ENCODE measurements at regions not wholly inside any gene's neighbourhood (a gene's known extent, or its start where the extent isn't known, plus 50 kb on each side); places are given as distances from the start of the nearest gene placed in this dataset.

DNA sequence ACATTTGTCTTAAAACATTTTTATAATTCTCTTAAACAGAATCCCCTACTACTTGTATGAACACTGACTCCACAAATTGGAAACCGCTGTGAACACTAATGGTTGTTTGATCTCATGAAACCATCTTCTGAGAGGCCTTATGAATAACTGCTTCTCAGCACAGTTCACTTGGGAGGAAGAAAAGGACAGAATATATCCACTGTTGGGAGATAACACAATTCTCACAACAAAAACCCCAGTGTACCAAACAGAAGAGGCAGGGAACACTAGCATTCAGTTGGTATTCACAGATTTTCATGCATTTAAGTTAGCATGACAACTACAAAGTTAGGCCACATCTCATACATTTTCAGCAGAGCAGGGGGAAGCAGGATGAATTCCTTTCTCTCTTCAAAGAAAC lies 89.0 kb upstream of the SELENOP start:
- H3K9me3 ChIP-seq (ENCODE audit: insufficient read depth in 2 of 2, low read depth in 1 of 2, low read length in 1 of 2) = no peaks in the 10 kb centered on the region
- no peak overlapping the region for H2AK5ac ChIP-seq (ENCODE audit: low read depth, low read length)
- no peak overlapping the region for H4K8ac ChIP-seq (ENCODE audit: extremely low read depth, insufficient read depth, low read length)
- H4K20me1 ChIP-seq (replicated peaks in 1 of 2; ENCODE audit: control insufficient read depth in 1 of 2, insufficient read depth in 2 of 2, low read length in 2 of 2) = no peaks in the 10 kb centered on the region
- no peak overlapping the region for H3K18ac ChIP-seq (ENCODE audit: extremely low read depth, low read length)
- no peak overlapping the region for H3K9ac ChIP-seq (replicated peaks in 1 of 4; ENCODE audit: extremely low read depth in 1 of 4, low read depth in 3 of 4, low read length in 3 of 4)
- CTCF ChIA-PET (ENCODE audit: partially characterized antibody) = interaction anchor here (1.1 kb wide), 1 partner anchor 9 kb away, joined by 3 read pairs; no protein-coding TSS in a partner anchor
- H3K27me3 ChIP-seq (replicated peaks in 1 of 4; ENCODE audit: control insufficient read depth in 3 of 4, extremely low read depth in 1 of 4, insufficient read depth in 3 of 4, low read length in 3 of 4) = no peaks in the 10 kb centered on the region
- DNase-seq (ENCODE audit: low read depth in 1 of 2, low spot score in 2 of 2) (no peak), FAIRE-seq (no peak)
- no peak overlapping the region for H2BK120ac ChIP-seq (replicated peaks; ENCODE audit: low read depth, low read length)
- no peak overlapping the region for H3K4me3 ChIP-seq (ENCODE audit: extremely low read depth in 1 of 4, insufficient read depth in 2 of 4, low read depth in 3 of 4, low read length in 4 of 4)
- H3K14ac ChIP-seq (ENCODE audit: insufficient read length) = no peak overlapping the region
- H3K79me1 ChIP-seq (ENCODE audit: low read depth, low read length) = no peaks in the 10 kb centered on the region
- H3K4me2 ChIP-seq (ENCODE audit: insufficient read depth in 1 of 2, low read depth in 2 of 2, low read length in 2 of 2) = no peak overlapping the region
- H2BK15ac ChIP-seq (ENCODE audit: low read length) = no peak overlapping the region
- no peak overlapping the region for H3K4ac ChIP-seq (replicated peaks; ENCODE audit: insufficient read length, low read depth, low read length)
- no peak overlapping the region for H4K5ac ChIP-seq (ENCODE audit: insufficient read length, low read depth, low read length)
- no peak overlapping the region for H3K23ac ChIP-seq (ENCODE audit: insufficient read length)
- H2BK5ac ChIP-seq (ENCODE audit: low read depth, low read length) = no peak overlapping the region
- POLR2A ChIA-PET (ENCODE audit: partially characterized antibody) = no interaction called here
- no peak overlapping the region for H2BK12ac ChIP-seq (ENCODE audit: low read depth, low read length)
- no peak overlapping the region for H3K27ac ChIP-seq (ENCODE audit: low read depth, low read length)
- H3K79me2 ChIP-seq (ENCODE audit: control insufficient read depth in 1 of 2, insufficient read depth in 2 of 2, low read length in 2 of 2) = no peaks in the 10 kb centered on the region
- no peaks in the 10 kb centered on the region for H3K4me1 ChIP-seq (replicated peaks in 1 of 4; ENCODE audit: control insufficient read depth in 3 of 4, insufficient read depth in 4 of 4, low read length in 3 of 4)
- 86% methylated on average over 1 of the region's 1 CpG; no CpG with 5 or more reads in 1 of the 2 experiments for WGBS, 2 experiments (ENCODE audit: extremely low coverage in 1 of 2, insufficient coverage in 1 of 2, insufficient read length in 1 of 2, insufficient replicate concordance in 2 of 2, low coverage in 1 of 2, low lambda C conversion rate in 2 of 2, missing lambda C conversion rate in 1 of 2)
- no peaks in the 10 kb centered on the region for H3K23me2 ChIP-seq (ENCODE audit: low read depth, low read length)
- no peak overlapping the region for H4K91ac ChIP-seq (replicated peaks; ENCODE audit: insufficient read length, low read length)
- H3K36me3 ChIP-seq (ENCODE audit: control insufficient read depth in 2 of 4, insufficient read depth in 4 of 4, low read length in 3 of 4) = no peaks in the 10 kb centered on the region
- H3K56ac ChIP-seq (replicated peaks; ENCODE audit: insufficient read length, low read depth, low read length) = no peak overlapping the region
- no peak overlapping the region for H2AFZ ChIP-seq (ENCODE audit: low read length)
- no peak overlapping the region for H2BK20ac ChIP-seq (ENCODE audit: low read length)
- TF ChIP-seq RNF2 (IDR thresholded peaks at IDR 0.05; ENCODE audit: borderline replicate concordance, low read depth, low read length, missing control alignments, poor library complexity, severe bottlenecking) (no peak), HDAC6 (IDR thresholded peaks at IDR 0.05; ENCODE audit: low read depth, low read length) (no peak), GTF2F1 (IDR thresholded peaks at IDR 0.05; ENCODE audit: borderline replicate concordance, low read depth, low read length) (no peak), POLR2A (IDR thresholded peaks at IDR 0.05; ENCODE audit: control extremely low read depth in 1 of 2, low read depth in 2 of 2, low read length in 2 of 2) (no peak), SIN3A (conservative IDR thresholded peaks at IDR 0.05 in 1 of 2, IDR thresholded peaks at IDR 0.05 in 1 of 2; ENCODE audit: low read depth in 1 of 2, low read length in 2 of 2) (no peak), TAF1 (IDR thresholded peaks at IDR 0.05; ENCODE audit: low read depth, low read length) (no peak), EP300 (IDR thresholded peaks at IDR 0.05; ENCODE audit: borderline replicate concordance in 1 of 2, low read depth in 2 of 2, low read length in 2 of 2) (no peak), CEBPB (IDR thresholded peaks at IDR 0.05; ENCODE audit: low read depth, low read length) (no peak), MAFK (IDR thresholded peaks at IDR 0.05; ENCODE audit: low read depth, low read length) (no peak), CBX8 (IDR thresholded peaks at IDR 0.05; ENCODE audit: borderline replicate concordance, low read depth, low read length) (no peak), POLR2AphosphoS5 (IDR thresholded peaks at IDR 0.05; ENCODE audit: low read depth, low read length) (no peak), TEAD4 (IDR thresholded peaks at IDR 0.05; ENCODE audit: low read depth, low read length) (no peak), EGR1 (IDR thresholded peaks at IDR 0.05; ENCODE audit: borderline replicate concordance, low read depth, low read length) (no peak), ZNF274 (IDR thresholded peaks at IDR 0.05; ENCODE audit: borderline replicate concordance, extremely low read depth, low read length) (no peak), CBX5 (IDR thresholded peaks at IDR 0.05; ENCODE audit: low read depth, low read length) (no peak), FOSL1 (IDR thresholded peaks at IDR 0.05; ENCODE audit: insufficient read depth, low read depth, low read length) (no peak)
